Occipital lobe (tissue), 1 donor: ENCODE measurements at regions not wholly inside any gene's neighbourhood (a gene's known extent, or its start where the extent isn't known, plus 50 kb on each side); places are given as distances from the start of the nearest gene placed in this dataset.
"Not testable (repeated sequence)": the region's sequence is repeated elsewhere in the genome, so short reads cannot be mapped to it uniquely, and the experiment has no call there.

ENCODE experiments used
- DNase-seq: peaks from one replicate; lab custom pipeline; 2025; lab: John Stamatoyannopoulos, UW

- no peak for DNase-seq
Observed at GRCh38 chr13:61664801-61665705, 249.4 kb upstream of the PCDH20 start.

GRCh38 chr13:61654481-61654880 lies 238.8 kb upstream of the PCDH20 start:
- no peak for DNase-seq

- DNase-seq = no peak
Observed at GRCh38 chr13:61648547-61648946, 232.9 kb upstream of the PCDH20 start.

GRCh38 chr13:61612192-61612591 lies 196.5 kb upstream of the PCDH20 start:
- no peak for DNase-seq

- no peak for DNase-seq
Observed at GRCh38 chr13:61608138-61608537, 192.5 kb upstream of the PCDH20 start.

- peak; percentile 0 for DNase-seq
Observed at GRCh38 chr13:61600360-61601033, 184.8 kb upstream of the PCDH20 start.

GRCh38 chr13:61592489-61592888 lies 176.8 kb upstream of the PCDH20 start:
- DNase-seq = no peak

- no peak for DNase-seq
Observed at GRCh38 chr13:61575973-61576372, 160.3 kb upstream of the PCDH20 start.

- DNase-seq = no peak
Observed at GRCh38 chr13:61563645-61564044, 148.0 kb upstream of the PCDH20 start.

GRCh38 chr13:61546911-61547310 lies 131.3 kb upstream of the PCDH20 start:
- DNase-seq = no peak

- DNase-seq = no peak
Observed at GRCh38 chr13:61546413-61546812, 130.8 kb upstream of the PCDH20 start.

- DNase-seq = no peak
Observed at GRCh38 chr13:61536433-61536832, 120.8 kb upstream of the PCDH20 start.

- no peak for DNase-seq
Observed at GRCh38 chr13:61531383-61532065, 115.9 kb upstream of the PCDH20 start.

GRCh38 chr13:61519214-61519613 lies 103.6 kb upstream of the PCDH20 start:
- DNase-seq = not testable (repeated sequence)

GRCh38 chr13:61508936-61509335 lies 93.3 kb upstream of the PCDH20 start:
- no peak for DNase-seq

GRCh38 chr13:61500176-61500575 lies 84.5 kb upstream of the PCDH20 start:
- DNase-seq = no peak

GRCh38 chr13:61495648-61496047 lies 80.0 kb upstream of the PCDH20 start:
- no peak for DNase-seq

- DNase-seq = not testable (repeated sequence)
Observed at GRCh38 chr13:61493556-61493955, 77.9 kb upstream of the PCDH20 start.

GRCh38 chr13:61486496-61486895 lies 70.8 kb upstream of the PCDH20 start:
- no peak for DNase-seq

GRCh38 chr13:61485128-61485765 lies 69.6 kb upstream of the PCDH20 start:
- no peak for DNase-seq

- no peak for DNase-seq
Observed at GRCh38 chr13:61477619-61478018, 62.0 kb upstream of the PCDH20 start.

- DNase-seq = no peak
Observed at GRCh38 chr13:61470786-61471185, 55.1 kb upstream of the PCDH20 start.
